ENCODE measurements at regions not wholly inside any gene's neighbourhood (a gene's known extent, or its start where the extent isn't known, plus 50 kb on each side); places are given as distances from the start of the nearest gene placed in this dataset.

DNA sequence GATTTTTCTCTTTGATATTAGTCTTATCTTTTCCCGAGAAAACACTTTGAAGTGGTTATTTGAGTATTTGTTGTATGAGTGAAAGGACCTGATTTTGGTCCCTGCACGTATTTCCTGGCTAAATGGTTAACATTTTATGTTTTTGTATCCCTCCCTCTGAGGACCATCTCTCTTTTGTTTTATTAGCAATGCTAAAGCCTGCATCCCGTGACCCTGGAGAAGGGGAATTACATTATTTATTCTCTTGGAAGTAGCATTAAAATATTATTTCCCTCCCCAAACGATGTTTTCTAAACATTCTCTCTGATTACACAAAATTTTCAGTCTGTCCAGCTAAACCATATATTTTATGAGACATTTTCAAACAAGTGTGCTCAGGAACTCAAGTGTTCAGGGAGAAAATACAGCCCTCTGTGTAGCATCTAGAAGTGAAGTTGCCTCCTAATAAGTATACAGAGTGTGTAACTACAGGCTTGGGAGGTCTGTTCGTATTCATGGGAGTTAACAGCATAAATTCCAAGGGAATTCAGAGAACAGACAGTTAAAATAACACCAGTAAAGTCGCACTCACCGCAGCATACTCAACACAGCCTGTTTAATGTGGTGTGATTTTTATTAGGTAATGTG, 163.8 kb upstream of the NPVF start:
- TF ChIP-seq, protein P1, sequence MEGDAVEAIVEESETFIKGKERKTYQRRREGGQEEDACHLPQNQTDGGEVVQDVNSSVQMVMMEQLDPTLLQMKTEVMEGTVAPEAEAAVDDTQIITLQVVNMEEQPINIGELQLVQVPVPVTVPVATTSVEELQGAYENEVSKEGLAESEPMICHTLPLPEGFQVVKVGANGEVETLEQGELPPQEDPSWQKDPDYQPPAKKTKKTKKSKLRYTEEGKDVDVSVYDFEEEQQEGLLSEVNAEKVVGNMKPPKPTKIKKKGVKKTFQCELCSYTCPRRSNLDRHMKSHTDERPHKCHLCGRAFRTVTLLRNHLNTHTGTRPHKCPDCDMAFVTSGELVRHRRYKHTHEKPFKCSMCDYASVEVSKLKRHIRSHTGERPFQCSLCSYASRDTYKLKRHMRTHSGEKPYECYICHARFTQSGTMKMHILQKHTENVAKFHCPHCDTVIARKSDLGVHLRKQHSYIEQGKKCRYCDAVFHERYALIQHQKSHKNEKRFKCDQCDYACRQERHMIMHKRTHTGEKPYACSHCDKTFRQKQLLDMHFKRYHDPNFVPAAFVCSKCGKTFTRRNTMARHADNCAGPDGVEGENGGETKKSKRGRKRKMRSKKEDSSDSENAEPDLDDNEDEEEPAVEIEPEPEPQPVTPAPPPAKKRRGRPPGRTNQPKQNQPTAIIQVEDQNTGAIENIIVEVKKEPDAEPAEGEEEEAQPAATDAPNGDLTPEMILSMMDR (IDR thresholded peaks at IDR 0.05), result no peak
- H3K27ac ChIP-seq, result no peak overlapping the region
- intact Hi-C loops (cut with DNase I), result loop anchor here (10.0 kb wide), 1 partner anchor 173 kb away; no protein-coding TSS in a partner anchor
- H3K9me3 ChIP-seq, result no peaks in the 10 kb centered on the region
- H3K36me3 ChIP-seq, result no peaks in the 10 kb centered on the region
- ATAC-seq, result no peak
- H3K4me1 ChIP-seq, result peaks cover 9% of the 10 kb centered on the region
- no peaks in the 10 kb centered on the region for H3K27me3 ChIP-seq (ENCODE audit: low read depth)
- H3K4me3 ChIP-seq, result no peak overlapping the region
- no peak for DNase-seq

DNA sequence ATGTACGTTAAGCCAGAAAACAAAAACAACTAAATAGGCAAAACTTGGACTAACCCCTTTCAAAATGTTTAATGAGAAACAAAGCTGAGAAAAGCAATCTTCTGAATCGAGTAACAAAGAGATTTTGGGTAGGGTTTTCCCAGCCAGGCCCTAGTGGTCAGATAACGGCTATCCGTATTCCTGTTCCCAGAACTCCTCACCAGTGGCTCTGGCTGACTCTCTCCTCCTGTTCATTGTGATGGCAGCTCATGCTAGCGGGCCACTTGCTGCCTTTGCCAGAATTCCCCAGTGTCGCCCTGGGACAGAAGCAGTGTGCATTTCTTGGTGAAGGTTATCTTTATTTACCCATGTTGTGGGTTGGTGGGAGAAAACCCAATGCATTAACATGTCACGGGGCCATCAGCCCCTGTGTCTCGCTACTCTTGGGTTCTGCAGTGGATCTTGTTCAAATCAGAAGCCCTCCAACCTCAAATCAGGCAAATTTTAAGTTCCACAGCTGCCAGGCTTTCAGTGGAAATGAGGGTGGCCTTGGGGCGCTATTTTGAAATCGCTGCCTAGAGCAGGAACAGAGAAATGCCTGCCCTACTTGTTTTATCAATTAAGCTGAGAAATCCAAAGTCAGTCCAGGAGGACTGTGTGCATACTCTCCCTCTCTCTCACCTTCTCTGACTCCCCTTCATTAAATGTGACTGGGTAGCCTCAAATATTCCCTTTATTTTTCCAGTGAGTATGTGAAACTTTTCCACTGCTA, 164.5 kb upstream of the NPVF start:
- H3K36me3 ChIP-seq, result no peaks in the 10 kb centered on the region
- H3K27ac ChIP-seq, result no peak overlapping the region
- TF ChIP-seq, protein P1 (IDR thresholded peaks at IDR 0.05), result no peak
- no peaks in the 10 kb centered on the region for H3K27me3 ChIP-seq (ENCODE audit: low read depth)
- intact Hi-C loops (cut with DNase I), result loop anchor here (10.0 kb wide), 1 partner anchor 172 kb away; no protein-coding TSS in a partner anchor
- no peak for DNase-seq
- H3K9me3 ChIP-seq, result no peaks in the 10 kb centered on the region
- H3K4me3 ChIP-seq, result no peak overlapping the region
- ATAC-seq, result no peak
- peaks cover 9% of the 10 kb centered on the region for H3K4me1 ChIP-seq

DNA sequence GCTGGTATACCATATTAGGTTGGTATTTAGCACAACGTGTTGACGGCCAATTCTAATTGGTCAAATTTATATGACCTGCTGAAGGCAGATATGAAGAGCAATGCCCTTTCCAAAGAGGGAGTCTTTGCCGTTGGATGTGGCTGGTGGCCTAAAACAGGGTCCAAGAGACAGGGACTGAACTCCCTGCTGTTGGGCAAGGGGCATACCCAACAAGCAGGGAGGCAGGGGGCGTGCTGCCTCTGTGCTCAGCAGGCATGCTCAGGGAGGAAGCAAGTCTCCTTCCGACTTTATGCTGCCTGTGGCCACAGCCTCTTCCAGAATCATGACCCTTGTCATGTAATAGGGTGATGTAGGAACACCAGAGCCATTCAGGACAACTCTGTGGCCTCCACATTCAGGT, 167.7 kb upstream of the NPVF start:
- H3K27me3 ChIP-seq (ENCODE audit: low read depth), result no peaks in the 10 kb centered on the region
- no peaks in the 10 kb centered on the region for H3K36me3 ChIP-seq
- no peak for DNase-seq
- H3K9me3 ChIP-seq, result no peaks in the 10 kb centered on the region
- no peak overlapping the region for H3K4me3 ChIP-seq
- ATAC-seq, result no peak
- H3K27ac ChIP-seq, result no peak overlapping the region
- intact Hi-C loops (cut with DNase I), result loop anchor here (10.0 kb wide), 1 partner anchor 169 kb away; no protein-coding TSS in a partner anchor
- TF ChIP-seq, protein P1 (IDR thresholded peaks at IDR 0.05), result no peak
- H3K4me1 ChIP-seq, result peaks cover 9% of the 10 kb centered on the region

DNA sequence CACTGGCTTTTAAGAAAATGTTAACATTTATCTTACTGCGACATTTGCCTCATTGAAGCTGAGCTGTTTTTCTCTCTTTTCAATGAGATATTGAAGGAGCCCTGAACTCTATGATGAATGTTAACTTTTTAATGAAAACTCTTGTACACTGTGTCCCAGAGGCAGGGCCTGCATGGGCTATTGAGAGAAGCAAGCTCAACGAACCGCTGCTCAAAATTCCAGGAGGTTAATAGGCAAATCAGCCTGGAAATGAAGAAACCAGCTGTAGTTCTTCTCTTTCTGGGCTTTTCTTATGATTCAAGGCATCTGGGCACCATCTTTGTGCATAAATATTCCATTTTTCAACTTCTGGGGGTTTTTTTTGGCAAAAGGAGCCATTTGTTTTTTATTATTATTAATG, 168.4 kb upstream of the NPVF start:
- Histone ChIP-seq H3K4me3 (no peak overlapping the region), H3K36me3 (no peaks in the 10 kb centered on the region), H3K27ac (no peak overlapping the region), H3K27me3 (ENCODE audit: low read depth) (no peaks in the 10 kb centered on the region), H3K4me1 (peaks cover 9% of the 10 kb centered on the region), H3K9me3 (no peaks in the 10 kb centered on the region)
- TF ChIP-seq, protein P1 (IDR thresholded peaks at IDR 0.05), result no peak
- no peak for ATAC-seq
- intact Hi-C loops (cut with DNase I), result loop anchor here (10.0 kb wide), 1 partner anchor 168 kb away; no protein-coding TSS in a partner anchor
- DNase-seq, result no peak

DNA sequence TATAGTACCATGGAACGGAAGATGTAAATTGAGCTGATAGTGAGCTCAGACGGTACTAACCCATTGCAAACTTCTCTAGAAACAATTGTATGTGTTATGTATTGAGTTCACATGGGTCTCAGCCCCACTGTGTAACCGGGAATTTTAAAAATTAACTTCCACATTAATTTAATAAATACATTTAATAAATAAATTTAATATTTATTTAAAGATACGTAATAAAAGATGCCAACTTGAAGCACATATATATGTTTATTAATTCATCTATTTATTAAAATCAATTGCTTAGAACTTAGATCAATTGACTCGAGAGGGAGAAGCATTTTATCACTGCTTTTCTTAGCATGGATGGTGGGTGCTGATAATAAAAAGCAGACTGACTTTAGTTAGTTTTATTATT, 170.1 kb upstream of the NPVF start:
- intact Hi-C loops (cut with DNase I), result loop anchor here (10.0 kb wide), 1 partner anchor 166 kb away; no protein-coding TSS in a partner anchor
- H3K36me3 ChIP-seq, result no peaks in the 10 kb centered on the region
- DNase-seq (no peak), ATAC-seq (no peak)
- H3K4me3 ChIP-seq, result no peak overlapping the region
- no peaks in the 10 kb centered on the region for H3K27me3 ChIP-seq (ENCODE audit: low read depth)
- TF ChIP-seq, protein P1 (IDR thresholded peaks at IDR 0.05), result no peak
- no peak overlapping the region for H3K27ac ChIP-seq
- no peaks in the 10 kb centered on the region for H3K9me3 ChIP-seq
- no peaks in the 10 kb centered on the region for H3K4me1 ChIP-seq

Data from lower lobe of right lung (tissue), 2 donors.